OCI-M2 (cell line): ENCODE measurements at regions not wholly inside any gene's neighbourhood (a gene's known extent, or its start where the extent isn't known, plus 50 kb on each side); places are given as distances from the start of the nearest gene placed in this dataset.
"Not testable (repeated sequence)": the region's sequence is repeated elsewhere in the genome, so short reads cannot be mapped to it uniquely, and the experiment has no call there.

Source experiments
- DNase-seq: peaks from one replicate; lab custom pipeline; 2025; ENCODE audit not compliant: unreplicated experiment; lab: John Stamatoyannopoulos, UW

- no peak for DNase-seq
Measured at GRCh38 chr10:28354511-28354910, 51.6 kb upstream of the MPP7 start.

GRCh38 chr10:28355376-28355775, 52.5 kb upstream of the MPP7 start:
- DNase-seq, result no peak

GRCh38 chr10:28359334-28359733, 56.5 kb upstream of the MPP7 start:
- no peak for DNase-seq

GRCh38 chr10:28360175-28360574, 57.3 kb upstream of the MPP7 start:
- DNase-seq, result no peak

GRCh38 chr10:28363376-28363775, 60.5 kb upstream of the MPP7 start:
- no peak for DNase-seq

- no peak for DNase-seq
Measured at GRCh38 chr10:28365840-28366239, 63.0 kb upstream of the MPP7 start.

- DNase-seq, result no peak
Measured at GRCh38 chr10:28366994-28367393, 64.1 kb upstream of the MPP7 start.

- DNase-seq, result no peak
Measured at GRCh38 chr10:28367413-28367812, 64.5 kb upstream of the MPP7 start.

GRCh38 chr10:28367929-28368484, 65.1 kb upstream of the MPP7 start:
- DNase-seq, result no peak

GRCh38 chr10:28370107-28370835, 67.4 kb upstream of the MPP7 start:
- no peak for DNase-seq

GRCh38 chr10:28371638-28372037, 68.8 kb upstream of the MPP7 start:
- DNase-seq, result not testable (repeated sequence)

- DNase-seq, result no peak
Measured at GRCh38 chr10:28374036-28374435, 71.2 kb upstream of the MPP7 start.

GRCh38 chr10:28375399-28376354, 72.8 kb upstream of the MPP7 start:
- no peak for DNase-seq

- no peak for DNase-seq
Measured at GRCh38 chr10:28378986-28379585, 76.2 kb upstream of the MPP7 start.

- no peak for DNase-seq
Measured at GRCh38 chr10:28381466-28381865, 78.6 kb upstream of the MPP7 start.

GRCh38 chr10:28381903-28382347, 79.1 kb upstream of the MPP7 start:
- DNase-seq, result peak; percentile 20

- no peak for DNase-seq
Measured at GRCh38 chr10:28382525-28383269, 79.8 kb upstream of the MPP7 start.

GRCh38 chr10:28384557-28384956, 81.7 kb upstream of the MPP7 start:
- DNase-seq, result no peak

GRCh38 chr10:28385748-28386502, 83.1 kb upstream of the MPP7 start:
- no peak for DNase-seq

- no peak for DNase-seq
Measured at GRCh38 chr10:28386503-28386868, 83.6 kb upstream of the MPP7 start.
